H9 (cell line): ENCODE measurements at regions not wholly inside any gene's neighbourhood (a gene's known extent, or its start where the extent isn't known, plus 50 kb on each side); places are given as distances from the start of the nearest gene placed in this dataset.

Source experiments
- DNase-seq: peaks from one replicate; pipeline ENCODE4 v3.0.0-alpha.2; 2017
- H2AFZ ChIP-seq: one replicate; pipeline ENCODE4 v1.6.1; 2013; ENCODE audit warnings: mild to moderate bottlenecking, low read length, control low read depth, moderate library complexity
- H2AK5ac ChIP-seq: 2 replicates; pipeline ENCODE4 v1.6.1; 2013; ENCODE audit warnings: low read length, control low read depth, mixed read lengths; ENCODE audit not compliant: insufficient read length
- H2BK120ac ChIP-seq: one replicate; pipeline ENCODE4 v1.6.1; 2013; ENCODE audit warnings: low read depth, mild to moderate bottlenecking, low read length, control low read depth, inconsistent platforms; ENCODE audit not compliant: poor library complexity, severe bottlenecking
- H2BK12ac ChIP-seq: 2 replicates; pipeline ENCODE4 v1.6.1; 2013; ENCODE audit warnings: low read length, control low read depth, mixed read lengths, low read depth; ENCODE audit not compliant: insufficient read length
- H2BK15ac ChIP-seq: 2 replicates; pipeline ENCODE4 v1.6.1; 2013; ENCODE audit warnings: low read depth, low read length, control low read depth
- H2BK20ac ChIP-seq: one replicate; pipeline ENCODE4 v1.6.1; 2013; ENCODE audit warnings: low read depth, mild to moderate bottlenecking, low read length, control low read depth, inconsistent platforms; ENCODE audit not compliant: poor library complexity, severe bottlenecking
- H2BK5ac ChIP-seq: 2 replicates; pipeline ENCODE4 v1.6.1; 2013; ENCODE audit warnings: low read length, control low read depth, mixed read lengths; ENCODE audit not compliant: insufficient read length
- H3K14ac ChIP-seq: 2 replicates; pipeline ENCODE4 v1.6.1; 2013; ENCODE audit warnings: low read length, control low read depth; ENCODE audit not compliant: insufficient read depth
- H3K18ac ChIP-seq: 2 replicates; pipeline ENCODE4 v1.6.1; 2013; ENCODE audit warnings: low read depth, mild to moderate bottlenecking, mixed read lengths, low read length, control low read depth; ENCODE audit not compliant: insufficient read length
- H3K23ac ChIP-seq: 2 replicates; pipeline ENCODE4 v1.6.1; 2013; ENCODE audit warnings: low read length, control low read depth, mixed read lengths, low read depth; ENCODE audit not compliant: insufficient read length
- H3K23me2 ChIP-seq: 2 replicates; pipeline ENCODE4 v1.6.1; 2013; ENCODE audit warnings: low read depth, mild to moderate bottlenecking, mixed read lengths, low read length, control low read depth; ENCODE audit not compliant: insufficient read length, poor library complexity, severe bottlenecking
- H3K27ac ChIP-seq: 2 replicates; pipeline ENCODE4 v1.5.1; 2013; ENCODE audit warnings: low read length, control low read depth, mixed read lengths, low read depth; ENCODE audit not compliant: insufficient read length
- H3K27me3 ChIP-seq: 2 replicates; pipeline ENCODE4 v1.6.1; 2013; ENCODE audit warnings: low read length, control low read depth, inconsistent platforms; ENCODE audit not compliant: insufficient read depth
- H3K4ac ChIP-seq: 2 replicates; pipeline ENCODE4 v1.6.1; 2013; ENCODE audit warnings: low read depth, mild to moderate bottlenecking, control low read depth, inconsistent platforms, low read length, moderate library complexity
- H3K4me1 ChIP-seq: 2 replicates; pipeline ENCODE4 v1.6.1; 2013; ENCODE audit warnings: low read length, control low read depth, inconsistent platforms; ENCODE audit not compliant: insufficient read depth
- H3K4me2 ChIP-seq: 2 replicates; pipeline ENCODE4 v1.6.1; 2013; ENCODE audit warnings: low read length, control low read depth, mixed read lengths; ENCODE audit not compliant: insufficient read length, insufficient read depth
- H3K56ac ChIP-seq: 2 replicates; pipeline ENCODE4 v1.6.1; 2013; ENCODE audit warnings: low read depth, mild to moderate bottlenecking, mixed read lengths, low read length, control low read depth; ENCODE audit not compliant: insufficient read length
- H3K79me1 ChIP-seq: 2 replicates; pipeline ENCODE4 v1.6.1; 2013; ENCODE audit warnings: low read depth, mild to moderate bottlenecking, moderate library complexity, low read length, control low read depth, inconsistent platforms; ENCODE audit not compliant: insufficient read depth, poor library complexity, severe bottlenecking
- H3K79me2 ChIP-seq: 2 replicates; pipeline ENCODE4 v1.6.1; 2013; ENCODE audit warnings: low read length, control low read depth, inconsistent platforms; ENCODE audit not compliant: insufficient read depth
- H3K9ac ChIP-seq: 2 replicates; pipeline ENCODE4 v1.6.1; 2013; ENCODE audit warnings: low read length, control low read depth, mixed read lengths; ENCODE audit not compliant: insufficient read length; ENCODE audit errors: extremely low read depth
- H3K9me3 ChIP-seq: one replicate; pipeline ENCODE4 v1.6.1; 2013; ENCODE audit warnings: low read depth, low read length, inconsistent platforms; ENCODE audit not compliant: control insufficient read depth
- H3T11ph ChIP-seq: one replicate; pipeline ENCODE4 v1.6.1; 2013; ENCODE audit warnings: mild to moderate bottlenecking, low read length, control low read depth, inconsistent platforms
- H4K20me1 ChIP-seq: one replicate; pipeline ENCODE4 v1.6.1; 2013; ENCODE audit not compliant: control insufficient read depth, insufficient read length, insufficient read depth
- H4K5ac ChIP-seq: 2 replicates; pipeline ENCODE4 v1.6.1; 2013; ENCODE audit warnings: low read depth, mild to moderate bottlenecking, mixed read lengths, low read length, control low read depth; ENCODE audit not compliant: insufficient read length
- H4K8ac ChIP-seq: replicated peaks from 2 replicates; pipeline ENCODE4 v1.6.1; 2013; ENCODE audit warnings: low read length, control low read depth, mixed read lengths, low read depth; ENCODE audit not compliant: insufficient read length
- H4K91ac ChIP-seq: 2 replicates; pipeline ENCODE4 v1.6.1; 2013; ENCODE audit warnings: low read depth, mild to moderate bottlenecking, moderate library complexity, mixed read lengths, low read length, control low read depth; ENCODE audit not compliant: insufficient read length
- H3K27ac Mint-ChIP-seq, 3 experiments: 2 replicates in 2 of 3; 3 replicates in 1 of 3; pipeline ENCODE4 v1.8.0; 2020 to 2021; ENCODE audit warnings: mixed read lengths in 3 of 3, mild to moderate bottlenecking in 1 of 3, moderate library complexity in 1 of 3
- H3K27me3 Mint-ChIP-seq: 2 replicates; pipeline ENCODE4 v1.8.0; 2021; ENCODE audit warnings: low read depth, mild to moderate bottlenecking, moderate library complexity, mixed read lengths
- H3K36me3 Mint-ChIP-seq, 3 experiments: 2 replicates in 2 of 3; 3 replicates in 1 of 3; pipeline ENCODE4 v1.8.0; 2020 to 2021; ENCODE audit warnings: low read depth in 3 of 3, mixed read lengths in 3 of 3; ENCODE audit not compliant: insufficient read depth in 1 of 3
- H3K4me1 Mint-ChIP-seq, 2 experiments: 2 replicates each; pipeline ENCODE4 v1.8.0; 2020; ENCODE audit warnings: mixed read lengths in 2 of 2
- H3K4me3 Mint-ChIP-seq, 2 experiments: 2 replicates in 1 of 2; 3 replicates in 1 of 2; pipeline ENCODE4 v1.8.0; 2020 to 2021; ENCODE audit warnings: mild to moderate bottlenecking in 2 of 2, mixed read lengths in 2 of 2, moderate library complexity in 1 of 2
- H3K9me3 Mint-ChIP-seq, 2 experiments: 2 replicates in 1 of 2; 3 replicates in 1 of 2; pipeline ENCODE4 v1.8.0; 2020; ENCODE audit warnings: mild to moderate bottlenecking in 2 of 2, mixed read lengths in 2 of 2, moderate library complexity in 1 of 2
- WGBS: extraction: QIAGEN DNeasy Blood & Tissue Kit; methylation state at CpG from one replicate; pipeline ENCODE4 v1.1.7; 2013; ENCODE audit warnings: missing lambda C conversion rate, low lambda C conversion rate, mixed read lengths; ENCODE audit not compliant: insufficient read length; ENCODE audit errors: extremely low coverage; 5-methylcytosine and 5-hydroxymethylcytosine counted together
- TF ChIP-seq, protein P1 (sequence below): fragments of 200-600 bp; sonication (generic); conservative IDR thresholded peaks from 3 replicates; pipeline ENCODE4 v1.8.0; 2021; ENCODE audit warnings: antibody characterized with exemption, mild to moderate bottlenecking

DNA sequence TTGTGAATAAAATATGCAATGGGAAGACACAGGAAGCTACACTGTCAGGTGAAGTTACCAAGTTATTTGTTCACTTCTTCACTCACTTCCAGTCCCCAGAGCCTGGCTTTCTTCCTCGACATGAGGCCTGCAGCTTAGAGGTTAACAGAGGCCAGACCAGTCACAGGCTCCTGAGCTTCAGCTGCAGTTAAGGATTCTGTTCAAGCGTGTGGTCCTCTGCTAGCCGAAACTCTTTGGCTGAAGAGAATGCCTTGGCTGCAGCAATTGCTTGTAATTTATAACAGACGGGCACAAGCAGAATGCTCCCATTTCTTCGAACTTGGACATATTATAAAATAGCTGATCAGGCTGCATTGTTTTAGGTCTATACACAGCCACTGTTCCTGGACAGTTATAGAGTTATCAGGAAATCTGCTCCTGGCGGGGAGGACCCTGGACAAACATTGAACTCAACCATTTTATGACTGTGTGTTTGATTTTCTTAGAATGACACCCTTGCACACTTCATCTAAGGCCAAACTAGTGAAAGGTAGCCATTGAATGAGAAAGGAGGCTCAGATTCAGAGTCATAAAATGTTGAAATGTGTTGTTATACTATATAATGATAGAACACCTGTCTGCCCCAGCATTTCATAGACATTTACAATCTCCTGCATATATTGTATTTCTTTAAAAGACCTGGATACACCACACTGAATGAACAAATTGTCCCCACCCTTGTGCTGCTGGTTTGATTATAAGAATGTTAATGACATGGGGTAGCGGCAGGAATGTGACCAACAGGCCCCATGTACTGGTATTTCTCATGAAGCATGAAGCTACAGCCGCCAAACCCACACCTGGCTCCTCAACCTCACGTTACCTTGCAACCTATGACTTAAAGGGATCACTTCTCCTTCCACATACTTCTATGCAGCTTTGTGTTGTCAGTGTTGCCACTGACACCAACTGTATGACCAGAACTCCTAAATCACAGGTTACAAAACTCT is 153.6 kb downstream of the TDRD15 start:
- no peaks in the 10 kb centered on the region for H3K27me3 ChIP-seq
- H3K36me3 Mint-ChIP-seq = no peaks in the 10 kb centered on the region
- TF ChIP-seq, protein P1, sequence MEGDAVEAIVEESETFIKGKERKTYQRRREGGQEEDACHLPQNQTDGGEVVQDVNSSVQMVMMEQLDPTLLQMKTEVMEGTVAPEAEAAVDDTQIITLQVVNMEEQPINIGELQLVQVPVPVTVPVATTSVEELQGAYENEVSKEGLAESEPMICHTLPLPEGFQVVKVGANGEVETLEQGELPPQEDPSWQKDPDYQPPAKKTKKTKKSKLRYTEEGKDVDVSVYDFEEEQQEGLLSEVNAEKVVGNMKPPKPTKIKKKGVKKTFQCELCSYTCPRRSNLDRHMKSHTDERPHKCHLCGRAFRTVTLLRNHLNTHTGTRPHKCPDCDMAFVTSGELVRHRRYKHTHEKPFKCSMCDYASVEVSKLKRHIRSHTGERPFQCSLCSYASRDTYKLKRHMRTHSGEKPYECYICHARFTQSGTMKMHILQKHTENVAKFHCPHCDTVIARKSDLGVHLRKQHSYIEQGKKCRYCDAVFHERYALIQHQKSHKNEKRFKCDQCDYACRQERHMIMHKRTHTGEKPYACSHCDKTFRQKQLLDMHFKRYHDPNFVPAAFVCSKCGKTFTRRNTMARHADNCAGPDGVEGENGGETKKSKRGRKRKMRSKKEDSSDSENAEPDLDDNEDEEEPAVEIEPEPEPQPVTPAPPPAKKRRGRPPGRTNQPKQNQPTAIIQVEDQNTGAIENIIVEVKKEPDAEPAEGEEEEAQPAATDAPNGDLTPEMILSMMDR = no peak

More for the DNA sequence above, 153.6 kb downstream of the TDRD15 start:
- H3K79me1 ChIP-seq = no peaks in the 10 kb centered on the region
- no peak overlapping the region for H2BK5ac ChIP-seq
- no peak overlapping the region for H3K4me2 ChIP-seq
- no peaks in the 10 kb centered on the region for H3K9me3 ChIP-seq
- Mint-ChIP-seq H3K4me1 (peaks cover 6 to 9% of the 10 kb centered on the region in 2 experiments), H3K4me3 (no peak overlapping the region), H3K27me3 (peaks cover 7% of the 10 kb centered on the region), H3K9me3 (no peaks in the 10 kb centered on the region; a peak in 1 of 5 replicates), H3K27ac (no peak overlapping the region)
- no peak overlapping the region for H2BK15ac ChIP-seq
- no peak overlapping the region for H2BK20ac ChIP-seq
- no peak overlapping the region for H4K8ac ChIP-seq
- DNase-seq = no peak
- no peak overlapping the region for H2AFZ ChIP-seq
- H3K18ac ChIP-seq = no peak overlapping the region
- H3K9ac ChIP-seq = no peak overlapping the region
- H3K56ac ChIP-seq = no peak overlapping the region
- no peaks in the 10 kb centered on the region for H3K23me2 ChIP-seq
- no peaks in the 10 kb centered on the region for H4K20me1 ChIP-seq
- no peaks in the 10 kb centered on the region for H3K79me2 ChIP-seq
- no peak overlapping the region for H3K4ac ChIP-seq
- no peak overlapping the region for H3K27ac ChIP-seq
- no peak overlapping the region for H4K5ac ChIP-seq
- no CpG with 5 or more reads among the region's 9 CpGs for WGBS
- H2BK120ac ChIP-seq = no peak overlapping the region
- no peak overlapping the region for H3K23ac ChIP-seq
- H2AK5ac ChIP-seq = no peak overlapping the region
- no peak overlapping the region for H2BK12ac ChIP-seq
- H3K4me1 ChIP-seq = no peaks in the 10 kb centered on the region
- no peak overlapping the region for H3T11ph ChIP-seq
- no peak overlapping the region for H3K14ac ChIP-seq
- no peak overlapping the region for H4K91ac ChIP-seq
